IPS-NIHi7 (cell line): ENCODE measurements at regions not wholly inside any gene's neighbourhood (a gene's known extent, or its start where the extent isn't known, plus 50 kb on each side); places are given as distances from the start of the nearest gene placed in this dataset.

ENCODE experiments used
- DNase-seq: peaks from one replicate; pipeline ENCODE4 v3.0.0; 2012; ENCODE audit warnings: mixed read lengths; ENCODE audit errors: extremely low spot score

- DNase-seq = no peak
Measured at GRCh38 chr9:16236882-16237281, 633.6 kb downstream of the BNC2 start.

DNA sequence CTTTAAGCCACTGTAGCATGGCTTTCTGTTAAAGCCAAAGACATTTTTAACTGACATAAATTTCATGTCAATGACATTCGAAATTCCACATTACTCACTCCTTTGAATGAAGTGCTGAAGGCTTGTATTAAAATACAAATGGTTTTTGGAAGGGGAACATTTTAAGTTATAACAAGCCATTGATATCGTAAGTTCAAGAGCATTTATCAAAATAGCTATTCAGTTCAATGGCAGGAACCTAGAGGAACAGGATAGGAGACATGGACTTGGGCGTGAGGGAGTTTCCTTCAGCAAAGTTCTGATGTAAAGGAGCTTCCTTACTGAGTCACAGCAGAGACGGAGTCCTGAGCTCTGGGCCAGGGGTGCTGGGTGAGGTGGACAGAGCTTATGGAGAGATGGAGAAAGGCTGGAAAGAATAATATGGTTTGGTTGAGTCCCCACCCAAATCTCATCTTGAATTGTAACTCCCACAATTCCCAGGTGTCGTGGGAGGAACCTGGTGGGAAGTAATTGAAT, 631.8 kb downstream of the BNC2 start:
- DNase-seq = no peak

DNA sequence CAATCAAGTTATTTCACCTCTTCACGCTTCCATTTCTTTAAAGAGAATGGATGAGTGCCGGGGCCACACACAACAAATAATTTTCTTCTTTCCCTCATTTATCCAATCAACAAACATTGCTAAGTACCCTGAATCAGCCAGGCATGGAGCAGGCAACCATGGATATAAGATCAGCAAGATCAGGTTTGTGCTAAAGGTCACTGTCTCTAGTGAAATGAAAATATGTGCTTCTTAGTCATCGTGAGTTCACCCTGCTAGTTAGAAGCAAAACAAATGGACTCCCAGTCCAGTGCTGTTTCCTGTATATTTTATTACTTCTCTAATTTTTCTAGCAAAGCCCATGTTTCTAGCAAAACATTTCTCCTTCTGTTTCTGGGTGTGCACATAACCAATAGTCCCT, 629.2 kb downstream of the BNC2 start:
- no peak for DNase-seq

DNA sequence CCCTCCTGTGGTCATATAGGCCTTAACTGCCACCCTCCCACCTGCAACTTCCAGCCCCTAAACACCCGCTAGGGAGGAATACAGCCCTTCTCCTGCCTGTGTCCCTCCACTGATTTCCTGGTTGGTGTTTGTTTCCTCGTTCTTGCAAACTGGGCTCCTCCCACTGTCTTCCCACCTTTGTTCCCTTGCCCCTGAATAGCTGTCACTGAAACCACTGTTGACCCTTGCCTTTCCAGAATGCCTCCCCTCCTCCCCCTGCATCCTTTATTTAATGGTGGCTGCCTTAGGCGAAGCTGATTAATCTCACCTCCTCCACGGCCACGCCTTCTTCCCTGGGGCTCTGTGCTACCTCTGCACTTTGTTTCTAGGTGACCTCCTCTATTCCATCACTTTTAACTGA, 626.7 kb downstream of the BNC2 start:
- peak; percentile 62 for DNase-seq

DNA sequence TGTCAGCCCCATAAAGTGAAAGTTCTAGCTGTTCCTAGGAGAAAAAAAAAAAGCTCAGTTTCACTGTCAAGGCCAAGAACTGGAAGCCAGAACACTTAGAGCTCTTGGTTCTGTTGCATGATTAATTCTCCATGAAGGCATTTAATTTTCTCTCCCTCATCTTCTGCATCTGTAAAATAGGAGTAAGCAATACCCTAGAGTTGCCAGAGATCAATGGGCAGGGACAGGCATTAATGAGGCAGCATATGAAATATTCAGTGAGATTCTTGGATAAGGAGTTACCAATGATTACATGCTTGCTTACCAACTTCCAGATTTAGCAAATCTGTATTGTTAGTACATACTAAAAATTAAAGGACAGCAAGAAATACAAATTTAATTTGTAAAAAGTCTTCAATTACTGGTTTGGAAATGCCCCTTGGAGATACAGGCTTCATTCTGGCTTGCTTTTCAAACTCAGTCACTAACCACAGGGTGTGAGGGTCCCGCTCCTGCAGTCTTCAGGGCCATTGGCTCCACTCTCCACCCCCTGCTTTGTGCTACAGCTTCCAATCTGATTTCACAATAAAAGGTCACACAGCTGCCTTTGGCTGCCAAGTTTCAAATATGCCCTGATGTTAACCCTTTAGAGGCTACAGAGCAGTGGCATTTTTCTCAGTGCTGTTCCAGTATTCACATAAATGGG, 624.6 kb downstream of the BNC2 start:
- no peak for DNase-seq

- DNase-seq = no peak
Measured at GRCh38 chr9:16246785-16247184, 623.7 kb downstream of the BNC2 start.

DNA sequence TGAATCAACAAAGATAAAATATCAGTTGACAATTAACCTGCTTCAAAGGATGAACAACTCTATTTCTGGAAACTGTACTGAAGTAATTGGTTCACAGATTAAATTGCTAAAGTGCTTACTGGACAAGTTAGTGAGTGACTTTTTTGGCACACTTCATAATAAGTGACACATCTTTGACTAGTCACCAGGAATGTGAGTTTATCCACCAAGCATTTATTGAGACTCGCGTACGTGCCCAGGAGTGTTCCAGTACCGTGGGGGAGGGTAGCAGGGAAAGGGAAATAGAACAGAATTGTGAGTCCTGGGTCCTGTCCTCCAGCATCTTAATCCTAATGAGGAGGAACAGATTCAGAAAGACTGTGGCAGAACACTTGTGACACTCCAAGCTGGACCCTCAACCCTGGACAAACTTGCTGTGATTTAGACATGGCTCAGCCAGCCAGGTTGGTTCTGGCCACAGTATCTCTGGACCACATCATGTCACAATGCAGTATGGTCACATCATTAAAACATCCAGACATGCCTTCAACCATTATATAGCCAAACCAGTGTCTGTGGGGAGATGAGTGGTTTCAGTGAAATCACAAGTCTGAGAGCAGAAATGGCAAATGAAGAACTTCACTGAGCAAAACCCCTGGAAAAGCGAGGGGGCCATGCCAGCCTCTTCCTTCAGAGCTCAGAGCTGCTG, 623.1 kb downstream of the BNC2 start:
- no peak for DNase-seq

DNA sequence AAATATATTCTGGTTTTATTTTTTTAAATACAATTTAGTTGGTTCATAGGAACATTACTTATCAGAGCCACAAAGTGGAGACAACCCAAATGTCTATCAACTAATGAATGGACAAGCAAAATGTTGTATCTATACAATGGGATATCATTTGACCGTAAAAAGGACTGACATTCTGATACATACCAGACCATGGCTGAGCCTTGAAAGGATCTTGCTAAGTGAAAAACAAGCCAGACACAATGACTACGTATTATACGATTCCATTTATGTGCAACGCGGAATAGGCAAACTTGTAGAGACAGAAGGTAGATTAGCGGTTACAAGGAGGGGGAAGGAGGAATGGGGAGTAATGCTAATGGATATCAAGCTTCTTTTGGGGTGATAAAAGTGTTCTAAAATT, 621.6 kb downstream of the BNC2 start:
- DNase-seq = no peak

DNA sequence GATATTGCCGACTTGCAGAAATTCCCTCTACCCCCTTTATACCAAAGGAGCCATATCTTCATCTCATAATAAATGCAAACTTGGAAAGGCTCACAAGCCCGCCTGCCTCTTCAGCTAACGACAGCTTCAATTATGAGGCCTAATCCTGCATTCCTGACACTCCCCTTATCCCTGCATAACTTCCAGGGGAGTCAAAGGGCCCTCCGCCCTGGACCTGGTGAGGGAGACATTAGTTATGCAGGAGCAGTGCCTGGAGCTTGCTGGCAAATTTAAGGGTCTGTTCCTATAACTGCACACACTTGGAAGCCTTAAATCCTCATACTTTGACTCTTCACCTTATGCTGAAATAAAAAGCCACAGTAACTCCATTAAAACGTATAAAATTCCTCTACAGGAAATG, 617.9 kb downstream of the BNC2 start:
- DNase-seq = peak; percentile 38

- no peak for DNase-seq
Measured at GRCh38 chr9:16254674-16255073, 615.8 kb downstream of the BNC2 start.

DNA sequence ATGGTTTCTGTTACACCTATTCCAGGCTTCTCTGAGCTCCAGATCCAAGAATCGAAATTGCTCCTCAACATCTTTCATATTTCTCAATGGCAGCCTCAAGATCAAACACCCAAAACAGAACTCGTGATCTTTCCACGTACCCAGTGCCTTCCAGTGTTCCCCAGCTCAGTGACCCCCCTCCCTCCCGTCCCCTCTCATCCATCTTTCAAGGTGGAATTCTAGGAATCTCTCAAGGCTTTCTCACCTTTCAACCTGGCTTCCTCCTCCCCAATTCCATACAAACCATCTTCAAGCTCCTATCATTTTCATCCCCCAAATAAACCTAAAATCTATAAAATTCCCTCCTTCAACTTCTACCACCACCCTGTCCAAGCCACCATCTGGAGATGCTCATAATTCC, 615.3 kb downstream of the BNC2 start:
- no peak for DNase-seq

DNA sequence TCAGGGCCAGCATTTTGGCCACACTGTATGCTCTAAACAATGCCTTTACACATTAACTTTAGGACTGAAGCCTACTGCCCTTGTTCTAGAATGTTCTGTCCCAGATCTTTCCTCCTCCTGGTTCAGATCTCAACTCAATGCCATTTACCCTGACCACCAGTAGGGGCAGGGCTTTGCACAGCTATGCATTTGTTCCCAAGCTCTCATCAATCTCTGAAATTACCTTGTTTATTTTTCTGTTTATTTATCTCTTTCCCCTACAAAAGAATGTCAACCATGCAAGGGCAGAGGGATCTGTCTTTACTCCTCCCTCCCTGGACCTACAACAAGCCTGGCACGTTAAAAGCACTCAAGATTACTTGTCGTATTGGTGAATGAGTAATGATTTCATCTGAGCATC, 612.9 kb downstream of the BNC2 start:
- DNase-seq = peak; percentile 51

DNA sequence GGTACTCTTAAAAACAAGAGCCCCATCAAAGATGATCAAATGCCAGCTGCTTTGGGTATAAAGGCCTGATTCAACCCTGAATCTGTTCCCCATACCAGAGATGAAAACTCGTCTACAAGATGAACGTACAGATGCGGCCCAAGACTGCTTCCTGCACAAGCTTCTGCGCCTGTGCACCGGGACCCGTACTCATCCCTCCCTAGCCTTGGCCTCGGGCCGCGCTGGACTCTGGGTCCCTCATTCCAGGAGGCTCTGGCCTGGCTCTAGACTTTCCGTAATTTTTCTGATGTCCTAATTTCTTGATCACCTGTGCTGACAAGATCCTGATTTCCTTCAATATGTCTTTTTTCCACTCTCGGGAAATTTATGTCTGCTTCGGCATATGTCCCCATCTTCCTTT, 612.3 kb downstream of the BNC2 start:
- no peak for DNase-seq

DNA sequence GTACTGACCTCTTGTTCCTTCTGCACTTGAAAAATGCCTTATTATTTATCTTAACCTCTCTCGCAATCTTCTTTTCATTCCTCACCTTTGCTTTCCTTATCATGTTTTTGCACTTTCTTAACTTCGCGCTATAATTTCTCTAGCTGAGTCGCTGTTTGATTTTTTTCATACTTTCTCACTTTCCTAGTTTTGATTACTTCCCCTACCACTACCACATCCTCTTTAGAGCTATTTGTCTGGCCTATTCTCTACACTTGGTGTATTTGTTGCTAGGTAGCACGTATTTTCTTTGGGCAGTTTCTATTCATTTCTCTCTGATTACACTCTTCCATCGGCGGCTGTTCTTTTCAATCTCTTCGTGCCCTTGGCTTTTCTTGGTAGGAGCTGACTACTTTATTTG, 611.8 kb downstream of the BNC2 start:
- no peak for DNase-seq

DNA sequence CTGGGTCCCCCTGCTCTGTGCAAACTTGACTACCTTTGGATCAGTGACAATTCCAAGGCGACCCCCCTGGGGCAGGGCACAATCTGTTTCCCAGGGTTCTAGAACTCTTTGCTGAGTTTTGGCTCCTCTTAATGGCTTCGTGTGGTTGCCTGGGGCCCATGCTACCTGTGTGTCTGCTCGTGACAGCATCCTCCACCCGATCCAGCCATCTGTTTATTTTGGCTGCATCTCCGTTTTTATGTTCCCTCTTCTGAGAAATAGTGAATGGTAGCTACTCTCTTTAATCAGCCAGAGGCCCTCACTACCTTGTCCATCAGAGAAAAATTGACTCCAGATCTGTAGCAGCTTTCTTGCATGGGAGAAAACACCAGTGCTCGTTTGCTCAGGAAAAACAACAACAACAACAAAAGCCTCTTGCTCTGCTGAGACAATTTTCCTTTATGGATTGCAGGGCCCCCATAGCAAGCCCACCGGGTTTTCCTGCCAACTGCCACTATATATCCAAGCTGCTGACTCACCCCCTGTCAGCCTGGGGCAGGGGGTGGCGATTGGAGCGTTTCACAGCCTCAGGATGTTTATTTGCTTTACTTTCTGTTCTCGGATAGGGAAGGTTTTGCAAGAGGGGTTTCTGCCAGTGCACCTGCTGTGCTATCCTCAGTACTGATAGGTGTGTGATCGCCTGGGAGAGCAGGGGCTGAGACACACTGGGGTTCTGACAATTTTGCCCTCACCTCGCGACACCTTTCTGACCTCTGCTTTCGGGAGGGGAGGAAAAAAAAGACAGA, 607.8 kb downstream of the BNC2 start:
- peak; percentile 46 for DNase-seq

- no peak for DNase-seq
Measured at GRCh38 chr9:16265688-16266087, 604.8 kb downstream of the BNC2 start.

DNA sequence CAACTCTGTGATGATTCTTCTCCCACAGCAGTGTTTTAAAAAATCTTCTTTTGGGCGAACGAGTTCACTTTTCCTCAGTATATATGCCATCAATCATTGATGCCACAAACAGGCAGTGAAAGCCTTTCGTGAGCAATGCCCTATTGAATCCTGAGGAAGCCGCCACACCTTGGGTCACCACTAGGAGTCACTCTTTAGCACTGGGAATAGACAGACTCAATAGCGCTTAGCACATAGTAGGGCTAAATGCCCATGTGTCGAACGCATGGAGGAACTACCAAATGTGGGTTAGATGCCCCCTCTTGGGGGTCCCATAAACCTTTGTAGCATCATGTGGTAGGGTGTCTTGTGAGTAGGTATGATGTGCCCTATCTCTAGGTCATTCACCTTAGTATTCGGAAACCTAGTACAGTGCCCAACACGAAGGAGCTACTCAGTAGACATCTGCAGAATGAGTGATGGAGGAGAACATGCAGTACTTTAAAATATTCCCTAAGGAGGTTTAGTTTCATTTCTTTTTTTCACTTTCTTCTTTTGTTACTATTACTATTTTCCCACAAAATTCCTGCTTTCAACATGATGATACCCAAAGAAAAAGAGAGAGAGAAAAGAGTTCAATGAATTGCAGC, 603.7 kb downstream of the BNC2 start:
- DNase-seq = peak; percentile 69

DNA sequence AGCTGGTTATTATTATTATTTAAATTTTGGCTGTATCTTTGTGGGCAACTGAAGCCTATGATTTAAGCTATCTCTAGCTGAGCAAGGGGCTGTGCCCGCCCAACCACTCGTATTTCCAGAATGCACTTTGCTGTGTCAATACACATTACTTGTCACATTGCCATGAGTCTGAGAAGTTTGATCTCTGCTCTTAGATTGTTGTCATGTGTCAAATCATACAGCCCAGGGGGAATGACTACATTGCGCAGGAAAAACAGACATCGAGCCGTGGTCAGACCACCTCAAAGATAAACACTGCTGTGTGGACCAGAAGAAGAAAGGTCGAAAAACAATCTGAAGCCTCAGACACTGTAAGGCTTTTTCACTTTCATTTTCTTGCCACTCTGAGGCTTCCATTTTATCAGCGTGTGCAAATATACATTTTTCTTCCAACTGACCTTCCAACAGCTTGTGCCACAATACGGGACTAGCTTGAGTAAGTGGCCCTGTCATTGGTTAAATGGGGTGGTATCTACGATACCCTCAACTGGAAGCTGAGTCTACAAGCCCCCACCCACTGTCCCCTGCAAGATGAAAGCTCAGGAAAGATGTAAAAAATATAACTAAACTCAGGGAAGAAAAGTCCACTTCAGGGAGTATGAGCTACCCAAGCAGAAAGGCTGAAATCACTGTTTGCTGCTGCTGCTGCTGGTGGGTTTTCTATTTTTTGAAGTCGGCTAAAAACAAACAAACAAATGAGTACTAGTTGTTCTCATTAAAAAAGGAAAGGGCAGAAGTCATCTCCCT, 603.0 kb downstream of the BNC2 start:
- no peak for DNase-seq

- DNase-seq = no peak
Measured at GRCh38 chr9:16268067-16268881, 602.2 kb downstream of the BNC2 start.

DNA sequence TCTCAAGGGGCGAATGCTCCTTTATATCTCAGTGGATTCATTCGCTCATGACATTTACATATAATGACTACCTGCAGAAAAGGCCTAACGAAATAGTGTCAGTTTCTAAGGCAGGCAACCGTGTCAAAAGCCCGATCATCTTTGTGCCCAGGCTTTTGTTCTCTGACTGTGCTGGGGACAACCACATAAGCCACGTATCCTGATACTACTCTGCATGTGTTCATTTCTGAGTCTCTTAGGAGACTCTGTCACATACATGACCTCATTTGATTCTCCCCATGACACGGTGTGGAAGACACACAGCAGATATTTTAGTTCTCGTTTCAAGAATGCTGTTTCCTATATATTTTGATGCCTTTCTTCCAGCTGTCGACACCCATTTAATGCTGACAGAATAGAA, 598.5 kb downstream of the BNC2 start:
- no peak for DNase-seq

DNA sequence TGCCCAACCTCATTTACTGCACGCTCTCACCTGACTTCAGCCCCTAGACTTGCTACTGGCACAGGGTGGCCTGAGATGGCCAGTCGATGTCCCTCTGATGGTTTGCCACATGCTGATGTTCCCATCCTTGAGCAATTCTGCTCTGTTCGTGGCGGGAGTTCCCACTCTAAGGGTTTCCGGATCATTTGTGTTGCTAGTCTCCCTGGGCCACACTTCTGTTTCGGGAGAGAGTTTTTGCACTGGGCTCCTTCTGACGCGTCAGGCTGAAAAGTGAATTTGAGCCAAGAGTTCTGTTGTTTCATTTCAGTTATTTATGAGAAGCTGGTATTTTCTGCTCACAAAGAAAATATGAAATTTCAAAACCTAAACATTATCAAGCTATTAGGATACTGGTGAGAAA, 597.7 kb downstream of the BNC2 start:
- DNase-seq = no peak
